ENCODE measurements at regions not wholly inside any gene's neighbourhood (a gene's known extent, or its start where the extent isn't known, plus 50 kb on each side); places are given as distances from the start of the nearest gene placed in this dataset.

- Histone ChIP-seq H3K36me3 (ENCODE audit: control insufficient read depth, insufficient read depth, low read length) (no peaks in the 10 kb centered on the region), H3K27ac (ENCODE audit: low read length) (no peak overlapping the region), H3K4me1 (ENCODE audit: control insufficient read depth, insufficient read depth, low read length) (no peaks in the 10 kb centered on the region), H3K4me3 (ENCODE audit: low read length) (no peak overlapping the region), H3K27me3 (ENCODE audit: control insufficient read depth, insufficient read depth, low read length) (no peaks in the 10 kb centered on the region), H3K9me3 (ENCODE audit: control insufficient read depth, low read depth, low read length) (no peaks in the 10 kb centered on the region)
- no CpG with 5 or more reads among the region's 3 CpGs for WGBS (ENCODE audit: insufficient coverage, low lambda C conversion rate)
- DNase-seq, result no peak
Observed at GRCh38 chr6:120675886-120676285, 658.4 kb downstream of the TBC1D32 start.

GRCh38 chr6:120671519-120671918 is 662.8 kb downstream of the TBC1D32 start:
- H3K27me3 ChIP-seq (ENCODE audit: control insufficient read depth, insufficient read depth, low read length), result no peaks in the 10 kb centered on the region
- WGBS (ENCODE audit: insufficient coverage, low lambda C conversion rate), result no CpG with 5 or more reads among the region's 4 CpGs
- H3K36me3 ChIP-seq (ENCODE audit: control insufficient read depth, insufficient read depth, low read length), result no peaks in the 10 kb centered on the region
- no peaks in the 10 kb centered on the region for H3K4me1 ChIP-seq (ENCODE audit: control insufficient read depth, insufficient read depth, low read length)
- no peak overlapping the region for H3K4me3 ChIP-seq (ENCODE audit: low read length)
- H3K27ac ChIP-seq (ENCODE audit: low read length), result no peak overlapping the region
- H3K9me3 ChIP-seq (ENCODE audit: control insufficient read depth, low read depth, low read length), result peaks cover 4% of the 10 kb centered on the region
- DNase-seq, result no peak

DNA sequence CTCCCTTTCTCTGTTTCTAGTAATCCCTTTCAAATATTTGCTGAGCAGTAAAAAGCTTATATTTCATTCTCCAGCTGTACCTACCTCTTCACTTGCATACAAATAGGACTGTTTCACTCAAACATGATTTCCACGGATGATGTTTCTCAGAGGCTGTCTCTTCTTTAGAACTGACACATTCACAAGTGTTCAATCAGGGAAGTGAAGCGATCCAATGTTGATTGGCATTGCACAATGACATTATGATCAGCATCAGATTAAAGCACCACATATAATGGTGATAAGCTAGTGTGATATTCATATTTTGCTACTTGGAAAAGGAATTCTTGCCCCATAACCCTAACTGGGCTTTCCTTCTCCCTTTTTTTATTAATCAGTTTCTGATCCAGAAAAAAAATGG is 681.8 kb downstream of the TBC1D32 start:
- no peaks in the 10 kb centered on the region for H3K9me3 ChIP-seq (ENCODE audit: control insufficient read depth, low read depth, low read length)
- H3K36me3 ChIP-seq (ENCODE audit: control insufficient read depth, insufficient read depth, low read length), result no peaks in the 10 kb centered on the region
- no peaks in the 10 kb centered on the region for H3K27me3 ChIP-seq (ENCODE audit: control insufficient read depth, insufficient read depth, low read length)
- no peak overlapping the region for H3K27ac ChIP-seq (ENCODE audit: low read length)
- no peak for DNase-seq
- H3K4me1 ChIP-seq (ENCODE audit: control insufficient read depth, insufficient read depth, low read length), result no peaks in the 10 kb centered on the region
- no CpG with 5 or more reads among the region's 2 CpGs for WGBS (ENCODE audit: insufficient coverage, low lambda C conversion rate)
- no peak overlapping the region for H3K4me3 ChIP-seq (ENCODE audit: low read length)

GRCh38 chr6:120648713-120649112 is 685.6 kb downstream of the TBC1D32 start:
- Histone ChIP-seq H3K4me1 (ENCODE audit: control insufficient read depth, insufficient read depth, low read length) (no peaks in the 10 kb centered on the region), H3K36me3 (ENCODE audit: control insufficient read depth, insufficient read depth, low read length) (no peaks in the 10 kb centered on the region), H3K4me3 (ENCODE audit: low read length) (no peak overlapping the region), H3K27me3 (ENCODE audit: control insufficient read depth, insufficient read depth, low read length) (no peaks in the 10 kb centered on the region), H3K27ac (ENCODE audit: low read length) (no peak overlapping the region), H3K9me3 (ENCODE audit: control insufficient read depth, low read depth, low read length) (no peaks in the 10 kb centered on the region)
- WGBS (ENCODE audit: insufficient coverage, low lambda C conversion rate), result 29% methylated on average over 1 of the region's 2 CpGs
- no peak for DNase-seq

DNA sequence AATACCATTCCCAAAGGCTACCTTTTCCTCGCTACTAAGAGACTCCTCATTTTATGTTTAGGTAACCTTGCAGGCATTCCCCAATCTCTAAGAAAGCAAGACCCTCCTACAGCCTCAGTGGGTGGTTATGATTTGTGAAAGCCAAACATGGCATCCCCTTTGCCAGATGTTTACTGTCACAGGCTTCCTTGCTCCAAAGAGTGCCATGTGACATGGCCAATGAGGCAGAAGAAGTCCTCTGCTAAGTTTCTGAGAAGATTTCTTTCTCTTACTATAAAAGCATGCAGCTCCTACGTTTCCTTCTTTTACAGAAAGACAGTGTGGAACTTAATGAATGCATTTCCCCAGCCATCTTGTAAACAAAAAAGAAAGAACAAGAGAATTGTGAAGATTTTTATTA is 688.2 kb downstream of the TBC1D32 start:
- no peaks in the 10 kb centered on the region for H3K36me3 ChIP-seq (ENCODE audit: control insufficient read depth, insufficient read depth, low read length)
- no CpG with 5 or more reads among the region's 2 CpGs for WGBS (ENCODE audit: insufficient coverage, low lambda C conversion rate)
- peak in 1 of 2 donors; percentile 1 for DNase-seq
- no peak overlapping the region for H3K4me3 ChIP-seq (ENCODE audit: low read length)
- no peaks in the 10 kb centered on the region for H3K9me3 ChIP-seq (ENCODE audit: control insufficient read depth, low read depth, low read length)
- no peaks in the 10 kb centered on the region for H3K27me3 ChIP-seq (ENCODE audit: control insufficient read depth, insufficient read depth, low read length)
- H3K4me1 ChIP-seq (ENCODE audit: control insufficient read depth, insufficient read depth, low read length), result no peaks in the 10 kb centered on the region
- H3K27ac ChIP-seq (ENCODE audit: low read length), result no peak overlapping the region

DNA sequence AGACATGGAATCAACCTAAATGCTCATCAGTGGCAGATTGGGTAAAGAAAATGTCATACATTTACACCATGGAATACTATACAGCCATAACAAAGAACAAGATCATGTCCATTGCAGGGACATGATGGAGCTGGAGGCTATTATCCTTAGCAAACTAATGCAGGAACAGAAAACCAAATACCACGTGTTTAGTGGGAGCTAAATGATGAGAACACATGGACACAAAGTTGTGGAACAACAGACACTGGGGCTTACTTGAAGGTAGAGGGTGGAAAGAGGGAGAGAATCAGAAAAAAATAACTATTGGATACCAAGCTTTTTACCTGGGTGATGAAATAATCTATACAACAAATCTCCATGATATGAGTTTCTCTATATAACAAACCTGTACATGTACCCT is 701.3 kb downstream of the TBC1D32 start:
- Histone ChIP-seq H3K27ac (ENCODE audit: low read length) (no peak overlapping the region), H3K4me3 (ENCODE audit: low read length) (no peak overlapping the region), H3K4me1 (ENCODE audit: control insufficient read depth, insufficient read depth, low read length) (no peaks in the 10 kb centered on the region), H3K27me3 (ENCODE audit: control insufficient read depth, insufficient read depth, low read length) (no peaks in the 10 kb centered on the region), H3K36me3 (ENCODE audit: control insufficient read depth, insufficient read depth, low read length) (no peaks in the 10 kb centered on the region), H3K9me3 (ENCODE audit: control insufficient read depth, low read depth, low read length) (no peaks in the 10 kb centered on the region)
- DNase-seq, result no peak
- no CpG with 5 or more reads among the region's 1 CpG for WGBS (ENCODE audit: insufficient coverage, low lambda C conversion rate)

DNA sequence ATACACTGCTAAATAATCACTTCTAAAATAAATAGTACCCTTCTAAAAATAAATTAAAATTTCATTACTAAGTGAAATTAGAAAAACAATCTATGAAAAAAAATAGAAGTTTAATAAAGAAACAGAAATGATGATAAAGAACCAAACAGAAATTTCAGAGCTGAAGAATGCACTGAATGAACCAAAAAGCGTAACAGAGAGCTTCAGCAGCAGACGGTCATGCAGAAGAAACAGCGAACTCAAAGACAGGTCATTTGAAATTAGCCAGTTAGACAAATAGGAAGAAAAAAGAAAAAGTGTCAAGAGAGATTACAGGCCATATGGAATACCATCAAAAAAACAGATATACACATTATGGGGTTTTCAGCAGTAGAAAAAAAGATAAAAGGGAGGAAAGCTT is 706.7 kb downstream of the TBC1D32 start:
- no peak overlapping the region for H3K4me3 ChIP-seq (ENCODE audit: low read length)
- no peaks in the 10 kb centered on the region for H3K4me1 ChIP-seq (ENCODE audit: control insufficient read depth, insufficient read depth, low read length)
- no peaks in the 10 kb centered on the region for H3K36me3 ChIP-seq (ENCODE audit: control insufficient read depth, insufficient read depth, low read length)
- H3K27me3 ChIP-seq (ENCODE audit: control insufficient read depth, insufficient read depth, low read length), result no peaks in the 10 kb centered on the region
- WGBS (ENCODE audit: insufficient coverage, low lambda C conversion rate), result 93% methylated on average over 3 of the region's 3 CpGs
- no peak for DNase-seq
- H3K27ac ChIP-seq (ENCODE audit: low read length), result no peak overlapping the region
- no peaks in the 10 kb centered on the region for H3K9me3 ChIP-seq (ENCODE audit: control insufficient read depth, low read depth, low read length)

DNA sequence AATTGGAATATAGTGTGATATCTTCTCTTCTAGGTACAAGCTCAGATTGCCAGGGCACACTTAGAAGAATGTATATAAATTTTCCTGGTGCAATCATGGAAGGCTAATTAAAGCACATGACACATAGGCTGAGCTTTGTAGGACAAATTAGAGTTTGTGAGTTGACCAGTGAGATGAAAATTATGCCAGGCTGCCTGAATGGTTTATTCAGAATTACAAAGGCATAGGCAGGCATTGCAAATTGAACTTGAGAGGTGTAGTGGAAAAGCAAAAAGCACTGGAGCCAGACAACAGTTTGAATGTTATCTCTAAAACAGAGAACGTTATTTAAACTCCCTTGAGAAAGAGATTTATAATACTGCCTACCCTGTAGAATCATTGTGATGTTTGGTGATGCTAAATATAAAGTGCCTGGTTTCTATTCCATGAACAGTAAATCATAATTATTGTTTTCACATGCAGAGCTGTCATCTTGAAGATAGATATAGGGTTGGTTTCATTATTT is 712.1 kb downstream of the TBC1D32 start:
- WGBS (ENCODE audit: insufficient coverage, low lambda C conversion rate), result no CpG with 5 or more reads among the region's 1 CpG
- H3K9me3 ChIP-seq (ENCODE audit: control insufficient read depth, low read depth, low read length), result no peaks in the 10 kb centered on the region
- H3K4me1 ChIP-seq (ENCODE audit: control insufficient read depth, insufficient read depth, low read length), result no peaks in the 10 kb centered on the region

DNA sequence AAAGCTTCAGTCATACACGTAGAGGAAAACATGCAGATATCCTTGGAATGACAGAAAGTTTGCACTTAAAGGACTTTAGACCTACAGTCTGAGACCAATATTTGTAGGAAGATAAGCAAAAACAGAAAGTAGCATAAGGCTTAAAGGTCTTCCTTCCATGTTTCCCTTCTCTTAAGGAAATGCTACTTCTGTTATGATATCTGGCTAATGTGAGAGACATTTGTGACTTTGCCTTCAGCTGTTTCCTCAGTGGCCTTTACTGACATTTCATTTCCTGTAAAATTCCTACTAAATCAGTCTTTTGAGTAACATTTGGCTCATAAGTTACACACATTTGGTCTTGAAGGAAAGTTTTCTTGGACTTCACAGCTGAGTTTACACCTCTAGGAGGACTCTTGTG is 713.4 kb downstream of the TBC1D32 start:
- Histone ChIP-seq H3K4me1 (ENCODE audit: control insufficient read depth, insufficient read depth, low read length) (no peaks in the 10 kb centered on the region), H3K27ac (ENCODE audit: low read length) (no peak overlapping the region), H3K27me3 (ENCODE audit: control insufficient read depth, insufficient read depth, low read length) (no peaks in the 10 kb centered on the region), H3K9me3 (ENCODE audit: control insufficient read depth, low read depth, low read length) (no peaks in the 10 kb centered on the region), H3K36me3 (ENCODE audit: control insufficient read depth, insufficient read depth, low read length) (no peaks in the 10 kb centered on the region), H3K4me3 (ENCODE audit: low read length) (no peak overlapping the region)
- peak; percentile 3 to 21 for DNase-seq
- no CpG with 5 or more reads among the region's 1 CpG for WGBS (ENCODE audit: insufficient coverage, low lambda C conversion rate)

More for the DNA sequence above, 712.1 kb downstream of the TBC1D32 start:
- Histone ChIP-seq H3K36me3 (ENCODE audit: control insufficient read depth, insufficient read depth, low read length) (no peaks in the 10 kb centered on the region), H3K27ac (ENCODE audit: low read length) (no peak overlapping the region), H3K27me3 (ENCODE audit: control insufficient read depth, insufficient read depth, low read length) (no peaks in the 10 kb centered on the region), H3K4me3 (ENCODE audit: low read length) (no peak overlapping the region)
- DNase-seq, result no peak

DNA sequence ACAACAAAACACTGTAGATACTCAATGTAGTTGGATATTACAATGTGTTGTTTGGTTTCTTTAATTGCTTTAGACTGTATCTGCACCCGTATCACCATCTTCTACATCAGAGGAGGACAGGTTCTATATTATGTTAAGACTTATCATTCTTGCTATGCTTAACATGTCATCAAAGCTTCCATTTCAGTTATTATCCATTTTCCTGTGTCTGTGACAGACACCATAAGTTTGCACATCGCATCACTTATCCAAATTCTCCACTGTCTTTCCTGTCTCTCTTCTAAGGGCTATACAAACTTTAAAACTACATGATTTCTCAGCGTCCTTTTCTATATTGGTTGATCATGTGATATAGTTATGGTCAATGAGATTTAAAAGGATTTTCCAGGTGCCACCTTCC is 719.0 kb downstream of the TBC1D32 start:
- Histone ChIP-seq H3K27me3 (ENCODE audit: control insufficient read depth, insufficient read depth, low read length) (no peaks in the 10 kb centered on the region), H3K9me3 (ENCODE audit: control insufficient read depth, low read depth, low read length) (no peaks in the 10 kb centered on the region), H3K36me3 (ENCODE audit: control insufficient read depth, insufficient read depth, low read length) (no peaks in the 10 kb centered on the region), H3K27ac (ENCODE audit: low read length) (no peak overlapping the region), H3K4me3 (ENCODE audit: low read length) (no peak overlapping the region), H3K4me1 (ENCODE audit: control insufficient read depth, insufficient read depth, low read length) (no peaks in the 10 kb centered on the region)
- DNase-seq, result no peak
- WGBS (ENCODE audit: insufficient coverage, low lambda C conversion rate), result no CpG with 5 or more reads among the region's 3 CpGs

DNA sequence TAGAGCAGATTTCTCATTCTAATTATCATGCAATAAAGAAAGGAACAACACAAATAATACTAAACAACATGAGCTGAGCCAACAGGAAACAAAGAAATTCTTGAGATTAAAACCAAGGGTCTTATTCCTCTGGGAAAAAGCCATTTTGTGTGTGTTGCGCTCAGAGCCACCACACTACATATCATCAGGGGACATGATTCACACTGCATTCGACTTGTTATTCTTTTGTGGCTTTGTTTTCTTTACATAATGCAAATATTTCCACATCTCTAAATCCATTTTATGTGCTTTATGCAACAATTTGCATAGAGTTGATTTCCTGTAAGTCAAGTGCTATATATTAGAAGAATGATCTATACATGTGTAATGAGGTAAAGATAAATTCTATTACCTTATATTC is 719.6 kb downstream of the TBC1D32 start:
- H3K27me3 ChIP-seq (ENCODE audit: control insufficient read depth, insufficient read depth, low read length), result no peaks in the 10 kb centered on the region
- H3K4me1 ChIP-seq (ENCODE audit: control insufficient read depth, insufficient read depth, low read length), result no peaks in the 10 kb centered on the region
- no peaks in the 10 kb centered on the region for H3K9me3 ChIP-seq (ENCODE audit: control insufficient read depth, low read depth, low read length)
- H3K36me3 ChIP-seq (ENCODE audit: control insufficient read depth, insufficient read depth, low read length), result no peaks in the 10 kb centered on the region
- H3K4me3 ChIP-seq (ENCODE audit: low read length), result no peak overlapping the region
- no peak overlapping the region for H3K27ac ChIP-seq (ENCODE audit: low read length)
- DNase-seq, result no peak
- WGBS (ENCODE audit: insufficient coverage, low lambda C conversion rate), result 83% methylated on average over 1 of the region's 2 CpGs
